CD4-positive, alpha-beta memory T cell (primary cell): ENCODE measurements at regions not wholly inside any gene's neighbourhood (a gene's known extent, or its start where the extent isn't known, plus 50 kb on each side); places are given as distances from the start of the nearest gene placed in this dataset.
"Not testable (repeated sequence)": the region's sequence is repeated elsewhere in the genome, so short reads cannot be mapped to it uniquely, and the experiment has no call there.

ENCODE experiments used
- CTCF ChIA-PET: fragments of 350-600 bp; sonication (Branson Sonifier 250); formaldehyde crosslinking; loops from one replicate; lab custom pipeline; 2021; ENCODE audit warnings: inconsistent platforms; ENCODE audit not compliant: partially characterized antibody; lab: Charles Lee
- POLR2A ChIA-PET: fragments of 350-600 bp; sonication (Branson Sonifier 250); formaldehyde crosslinking; loops from one replicate; lab custom pipeline; 2021; ENCODE audit not compliant: partially characterized antibody; lab: Charles Lee
- DNase-seq, 5 donors: peaks; one replicate each; pipeline versions ENCODE4 v3.0.0 to v3.0.0-alpha.2; 2020 to 2022; ENCODE audit warnings: mixed read lengths in 1 of 5
- H3K27ac ChIP-seq: one replicate; pipeline ENCODE4 v1.7.0; 2013; ENCODE audit warnings: low read depth, low read length
- H3K27me3 ChIP-seq: 2 replicates; pipeline ENCODE4 v1.7.0; 2013; ENCODE audit warnings: mild to moderate bottlenecking, low read length, moderate library complexity; ENCODE audit not compliant: insufficient read depth
- H3K36me3 ChIP-seq: 2 replicates; pipeline ENCODE4 v1.7.0; 2013; ENCODE audit warnings: mild to moderate bottlenecking, low read length, moderate library complexity; ENCODE audit not compliant: insufficient read depth
- H3K4me1 ChIP-seq: 2 replicates; pipeline ENCODE4 v1.7.0; 2013; ENCODE audit warnings: mild to moderate bottlenecking, low read length, moderate library complexity; ENCODE audit not compliant: insufficient read depth
- H3K4me3 ChIP-seq, 2 donors: one replicate each; pipeline ENCODE4 v1.7.0; 2013; ENCODE audit warnings: low read length in 2 of 2, mild to moderate bottlenecking in 1 of 2
- H3K9me3 ChIP-seq, 2 donors: one replicate each; pipeline ENCODE4 v1.7.0; 2013; ENCODE audit warnings: low read length in 2 of 2, control low read depth in 1 of 2; ENCODE audit not compliant: control insufficient read depth in 1 of 2
- H3K27ac Mint-ChIP-seq, 7 donors: one replicate each; pipeline ENCODE4 v1.8.0; 2020 to 2021; ENCODE audit warnings: mixed read lengths in 7 of 7, mild to moderate bottlenecking in 6 of 7, inconsistent platforms in 3 of 7, moderate library complexity in 3 of 7
- H3K27me3 Mint-ChIP-seq, 2 donors: one replicate each; pipeline ENCODE4 v1.8.0; 2020 to 2021; ENCODE audit warnings: mixed read lengths in 2 of 2
- H3K36me3 Mint-ChIP-seq, 2 donors: one replicate each; pipeline ENCODE4 v1.8.0; 2020 to 2021; ENCODE audit warnings: mixed read lengths in 2 of 2, inconsistent platforms in 1 of 2, mild to moderate bottlenecking in 1 of 2
- H3K4me1 Mint-ChIP-seq, 4 donors: one replicate each; pipeline ENCODE4 v1.8.0; 2020 to 2021; ENCODE audit warnings: mixed read lengths in 4 of 4, mild to moderate bottlenecking in 1 of 4
- H3K4me3 Mint-ChIP-seq, 8 donors: one replicate each; pipeline ENCODE4 v1.8.0; 2020 to 2021; ENCODE audit warnings: mixed read lengths in 8 of 8, mild to moderate bottlenecking in 7 of 8, moderate library complexity in 6 of 8, inconsistent platforms in 3 of 8
- H3K9me3 Mint-ChIP-seq, 8 donors: one replicate each; pipeline ENCODE4 v1.8.0; 2020 to 2021; ENCODE audit warnings: mixed read lengths in 8 of 8, mild to moderate bottlenecking in 5 of 8, inconsistent platforms in 3 of 8, moderate library complexity in 1 of 8
- intact Hi-C: fragments of 100-400 bp; cut with micrococcal nuclease; formaldehyde crosslinking; loops from one replicate; pipeline ENCODE4 v1.15.1; 2023

DNA sequence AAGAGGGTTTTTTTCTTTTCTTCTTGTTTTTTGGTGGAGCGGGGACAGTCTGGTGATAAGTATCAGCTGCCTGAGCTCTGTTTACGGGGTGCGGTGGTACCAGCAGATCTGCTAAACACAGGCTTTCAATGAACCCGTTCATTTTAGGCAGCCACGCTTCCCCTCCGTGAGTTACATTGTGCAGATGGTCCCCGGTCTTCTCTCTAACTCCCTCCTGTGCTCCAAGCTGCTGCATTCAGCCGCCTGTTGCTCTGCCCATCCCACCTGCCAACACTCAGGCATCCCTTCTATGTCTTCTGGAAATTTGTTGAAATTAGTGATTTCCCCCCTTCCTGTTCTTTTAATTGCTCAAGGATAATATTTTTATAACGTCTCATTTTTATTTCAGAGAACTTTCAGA is 82.1 kb upstream of the ELAC2 start:
- Mint-ChIP-seq H3K4me3 (no peak overlapping the region), H3K36me3 (no peaks in the 10 kb centered on the region), H3K9me3 (peaks cover 0 to 19% (median 8%) of the 10 kb centered on the region in 8 donors), H3K27me3 (peaks cover 0 to 4% of the 10 kb centered on the region in 2 donors), H3K4me1 (no peaks in the 10 kb centered on the region), H3K27ac (no peak overlapping the region)
- Histone ChIP-seq H3K9me3 (no peaks in the 10 kb centered on the region), H3K4me3 (no peak overlapping the region), H3K27me3 (no peaks in the 10 kb centered on the region), H3K4me1 (no peaks in the 10 kb centered on the region), H3K27ac (no peak overlapping the region), H3K36me3 (no peaks in the 10 kb centered on the region)
- CTCF ChIA-PET = no interaction called here
- intact Hi-C loops = no loop called here
- POLR2A ChIA-PET = no interaction called here
- no peak for DNase-seq

DNA sequence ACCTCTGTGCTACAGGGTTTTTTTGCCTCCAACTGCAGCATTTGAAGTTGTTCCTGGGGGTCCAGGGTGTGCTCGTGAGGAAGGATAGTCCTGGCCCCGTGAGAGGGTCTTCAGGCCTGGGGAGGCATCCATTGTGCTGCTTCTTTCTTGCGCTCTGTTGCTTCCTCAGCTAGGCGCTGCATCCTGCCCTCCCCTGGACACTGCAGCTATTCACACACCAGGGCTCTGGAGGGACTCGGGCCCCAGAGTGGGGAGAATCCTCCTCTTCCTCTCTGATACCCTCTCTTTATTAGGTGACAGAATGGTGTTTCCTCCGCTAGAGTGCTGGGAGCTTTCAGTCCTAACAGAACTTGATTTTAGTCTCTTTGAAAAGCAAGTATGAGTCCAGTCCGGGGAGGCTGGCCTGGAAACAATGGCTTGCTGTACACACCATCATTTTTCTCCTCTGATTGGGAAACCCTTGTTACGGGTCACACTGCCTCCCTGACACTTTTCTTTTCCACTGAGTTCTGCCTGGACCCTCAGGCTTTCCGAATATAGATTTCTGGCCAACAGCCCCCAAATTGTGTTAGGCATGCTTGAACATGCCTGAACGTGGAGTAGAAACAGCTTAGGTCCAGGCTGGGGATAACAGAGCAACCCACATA is 81.4 kb upstream of the ELAC2 start:
- Mint-ChIP-seq H3K36me3 (no peaks in the 10 kb centered on the region), H3K4me3 (no peak overlapping the region), H3K4me1 (no peaks in the 10 kb centered on the region), H3K9me3 (peaks cover 0 to 19% (median 8%) of the 10 kb centered on the region in 8 donors), H3K27me3 (peaks cover 0 to 4% of the 10 kb centered on the region in 2 donors), H3K27ac (no peak overlapping the region)
- POLR2A ChIA-PET = no interaction called here
- no peak overlapping the region for H3K27ac ChIP-seq
- CTCF ChIA-PET = no interaction called here
- H3K27me3 ChIP-seq = no peaks in the 10 kb centered on the region
- no peak for DNase-seq
- H3K4me3 ChIP-seq = no peak overlapping the region
- no peaks in the 10 kb centered on the region for H3K36me3 ChIP-seq
- no peaks in the 10 kb centered on the region for H3K4me1 ChIP-seq
- intact Hi-C loops = no loop called here
- H3K9me3 ChIP-seq = no peaks in the 10 kb centered on the region

DNA sequence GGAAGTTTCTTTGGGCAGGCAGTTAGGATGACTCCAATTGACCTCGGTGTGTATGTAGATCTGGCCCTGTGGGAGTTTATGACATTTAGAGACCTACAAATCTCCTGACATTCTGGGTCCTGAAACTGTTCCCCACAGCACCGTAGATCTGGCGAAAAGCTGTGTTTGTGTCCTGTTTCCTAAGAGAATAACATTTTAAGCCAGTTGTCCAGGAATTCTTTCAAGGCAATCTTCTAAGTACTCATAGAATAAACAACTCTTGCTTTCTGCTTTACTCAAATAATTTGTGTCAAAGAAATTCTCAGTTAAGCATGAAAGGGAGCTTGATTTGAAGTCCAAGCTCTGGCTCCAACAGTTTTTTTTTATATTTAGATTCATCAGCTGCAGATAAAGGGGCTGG is 78.5 kb upstream of the ELAC2 start:
- Mint-ChIP-seq H3K9me3 (peaks cover 0 to 4% (median under 1%) of the 10 kb centered on the region in 8 donors), H3K27ac (no peak overlapping the region), H3K36me3 (no peaks in the 10 kb centered on the region), H3K27me3 (peaks cover 1 to 4% of the 10 kb centered on the region in 2 donors), H3K4me1 (no peaks in the 10 kb centered on the region), H3K4me3 (no peak overlapping the region)
- Histone ChIP-seq H3K36me3 (no peaks in the 10 kb centered on the region), H3K27me3 (no peaks in the 10 kb centered on the region), H3K4me3 (no peak overlapping the region), H3K9me3 (no peaks in the 10 kb centered on the region), H3K27ac (no peak overlapping the region), H3K4me1 (no peaks in the 10 kb centered on the region)
- intact Hi-C loops = no loop called here
- POLR2A ChIA-PET = no interaction called here
- no peak for DNase-seq
- CTCF ChIA-PET = interaction anchor here (1.6 kb wide), 1 partner anchor 12 kb away, joined by 4 read pairs; no protein-coding TSS in a partner anchor

DNA sequence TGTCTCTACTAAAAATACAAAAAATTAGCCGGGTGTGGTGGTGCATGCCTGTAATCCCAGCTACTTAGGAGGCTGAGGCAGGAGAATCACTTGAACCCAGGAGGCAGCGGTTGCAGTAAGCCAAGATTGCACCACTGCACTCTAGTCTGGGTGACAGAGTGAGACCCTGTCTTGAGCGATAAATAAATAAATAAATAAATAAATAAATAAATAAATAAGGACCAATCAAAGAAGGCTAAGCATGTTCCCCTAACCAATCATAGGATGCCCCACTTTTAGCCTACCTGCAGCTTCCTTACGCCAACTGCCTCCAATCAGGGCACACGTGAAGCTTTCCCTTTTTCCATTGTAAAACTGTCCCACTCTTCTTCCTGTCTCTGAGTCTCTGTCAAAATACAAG is 74.2 kb upstream of the ELAC2 start:
- H3K27ac Mint-ChIP-seq, H3K4me1 ChIP-seq, H3K27me3 Mint-ChIP-seq, H3K4me3 ChIP-seq, H3K4me3 Mint-ChIP-seq, H3K9me3 ChIP-seq, H3K27me3 ChIP-seq, H3K36me3 Mint-ChIP-seq, POLR2A ChIA-PET, DNase-seq, H3K36me3 ChIP-seq, H3K27ac ChIP-seq, H3K9me3 Mint-ChIP-seq, intact Hi-C loops, H3K4me1 Mint-ChIP-seq: not testable (repeated sequence)
- CTCF ChIA-PET = interaction anchor here (1.0 kb wide), 1 partner anchor 23 kb away, joined by 3 read pairs; no protein-coding TSS in a partner anchor

DNA sequence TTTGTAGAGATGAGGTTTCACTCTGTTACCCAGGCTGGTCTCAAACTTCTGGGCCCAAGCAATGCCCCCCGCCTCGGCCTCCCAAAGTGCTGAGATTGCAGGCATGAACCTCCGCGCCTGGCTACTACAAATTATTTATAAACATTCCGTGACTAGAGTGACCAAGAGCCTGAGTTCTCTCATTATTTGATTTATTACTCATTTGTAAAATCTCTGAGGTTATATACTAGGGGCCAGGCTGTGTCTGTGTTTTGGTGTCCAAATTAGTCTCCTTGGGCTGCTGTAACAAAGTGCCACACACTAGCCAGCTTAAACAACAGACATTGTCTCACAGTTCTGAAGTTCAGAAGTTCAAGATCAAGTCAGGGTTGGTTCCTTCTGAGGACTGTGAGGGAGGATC is 70.8 kb upstream of the ELAC2 start:
- Mint-ChIP-seq H3K27me3 (peaks cover 2 to 4% of the 10 kb centered on the region in 2 donors), H3K4me1 (peaks cover 11 to 20% (median 16%) of the 10 kb centered on the region in 4 donors), H3K27ac (no peak overlapping the region), H3K36me3 (no peaks in the 10 kb centered on the region), H3K4me3 (no peak overlapping the region), H3K9me3 (no peaks in the 10 kb centered on the region)
- no peak for DNase-seq
- Histone ChIP-seq H3K4me1 (peaks cover 10% of the 10 kb centered on the region), H3K9me3 (no peaks in the 10 kb centered on the region), H3K36me3 (no peaks in the 10 kb centered on the region), H3K27me3 (no peaks in the 10 kb centered on the region), H3K4me3 (no peak overlapping the region), H3K27ac (no peak overlapping the region)
- intact Hi-C loops = no loop called here
- POLR2A ChIA-PET = no interaction called here
- CTCF ChIA-PET = no interaction called here

DNA sequence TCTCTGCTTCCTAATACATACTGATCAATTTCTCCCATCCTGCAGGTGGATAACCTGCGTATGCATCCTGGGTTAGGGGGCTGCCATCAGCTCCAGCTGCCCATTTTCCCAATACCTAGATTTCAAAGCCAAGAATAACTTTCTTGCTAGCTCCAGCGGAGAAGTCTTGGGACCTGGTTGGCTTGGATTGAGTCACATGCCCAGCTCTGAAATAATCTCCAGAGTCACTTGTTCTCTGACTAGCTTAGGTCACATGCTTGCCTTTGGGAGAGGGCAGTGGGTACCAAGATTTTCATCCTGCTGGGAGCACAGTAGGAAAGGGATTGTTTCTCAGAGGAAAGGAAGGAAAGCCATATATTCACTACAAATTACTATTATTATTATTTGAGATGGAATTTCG is 70.0 kb upstream of the ELAC2 start:
- Histone ChIP-seq H3K27ac (no peak overlapping the region), H3K4me1 (peaks cover 14% of the 10 kb centered on the region), H3K27me3 (no peaks in the 10 kb centered on the region), H3K4me3 (no peak overlapping the region), H3K9me3 (no peaks in the 10 kb centered on the region), H3K36me3 (no peaks in the 10 kb centered on the region)
- Mint-ChIP-seq H3K9me3 (peaks cover 0 to 4% (median 0%) of the 10 kb centered on the region in 8 donors), H3K4me3 (no peak overlapping the region), H3K27me3 (peaks cover 2 to 4% of the 10 kb centered on the region in 2 donors), H3K4me1 (peaks cover 12 to 25% (median 21%) of the 10 kb centered on the region in 4 donors), H3K36me3 (no peaks in the 10 kb centered on the region), H3K27ac (peak overlapping the region in 2 of 7 donors; percentile 35 to 63)
- intact Hi-C loops = no loop called here
- ChIA-PET POLR2A (no interaction called here), CTCF (no interaction called here)
- no peak for DNase-seq

DNA sequence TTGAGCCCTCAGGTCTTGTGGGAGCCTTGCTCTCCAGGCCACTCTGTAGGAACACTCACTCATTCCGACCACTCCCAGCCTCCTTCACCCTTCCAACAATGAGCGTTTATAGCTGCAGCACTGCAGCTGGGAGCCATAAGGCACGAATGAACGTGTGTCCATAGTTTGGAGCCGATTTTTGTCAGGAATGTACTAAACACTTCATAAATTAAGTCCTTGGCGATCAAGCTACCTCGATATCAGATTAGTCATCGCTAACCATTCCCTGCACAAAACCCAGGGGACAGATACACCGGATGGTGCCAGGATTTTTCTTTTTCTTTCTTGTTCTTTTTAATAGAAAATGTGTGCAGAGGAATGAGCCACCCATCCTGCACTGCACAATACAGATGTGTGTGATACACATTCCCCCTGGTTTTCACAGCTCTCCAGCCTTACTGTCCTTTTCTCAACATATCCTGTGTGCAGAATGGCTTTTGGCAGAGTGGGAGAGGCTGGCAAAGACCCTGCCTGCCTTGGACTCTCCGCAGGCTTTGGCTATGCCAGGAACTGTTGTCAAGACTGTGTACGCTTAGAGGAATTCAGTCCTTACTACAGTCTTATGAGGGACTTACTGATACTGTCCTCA is 68.4 kb upstream of the ELAC2 start:
- H3K9me3 ChIP-seq = no peaks in the 10 kb centered on the region
- no peaks in the 10 kb centered on the region for H3K36me3 Mint-ChIP-seq
- no peaks in the 10 kb centered on the region for H3K27me3 ChIP-seq
- H3K9me3 Mint-ChIP-seq = peaks cover 0 to 7% (median 2%) of the 10 kb centered on the region in 8 donors
- no peak overlapping the region for H3K4me3 ChIP-seq
- ChIA-PET POLR2A (no interaction called here), CTCF (interaction anchor here (1.2 kb wide), 1 partner anchor 56 kb away, joined by 3 read pairs; no protein-coding TSS in a partner anchor)
- H3K4me3 Mint-ChIP-seq = peak overlapping the region in 2 of 8 donors; percentile 11 to 14
- DNase-seq = no peak
- peaks cover 14% of the 10 kb centered on the region for H3K4me1 ChIP-seq
- H3K27ac ChIP-seq = no peak overlapping the region
- H3K36me3 ChIP-seq = no peaks in the 10 kb centered on the region
- peaks cover 2 to 3% of the 10 kb centered on the region in 2 donors for H3K27me3 Mint-ChIP-seq
- intact Hi-C loops = no loop called here
- peak overlapping the region in 1 of 7 donors; percentile 47 for H3K27ac Mint-ChIP-seq
- H3K4me1 Mint-ChIP-seq = peaks cover 12 to 27% (median 22%) of the 10 kb centered on the region in 4 donors
